ENCODE measurements at regions not wholly inside any gene's neighbourhood (a gene's known extent, or its start where the extent isn't known, plus 50 kb on each side); places are given as distances from the start of the nearest gene placed in this dataset.
"Not testable (repeated sequence)": the region's sequence is repeated elsewhere in the genome, so short reads cannot be mapped to it uniquely, and the experiment has no call there.

DNA sequence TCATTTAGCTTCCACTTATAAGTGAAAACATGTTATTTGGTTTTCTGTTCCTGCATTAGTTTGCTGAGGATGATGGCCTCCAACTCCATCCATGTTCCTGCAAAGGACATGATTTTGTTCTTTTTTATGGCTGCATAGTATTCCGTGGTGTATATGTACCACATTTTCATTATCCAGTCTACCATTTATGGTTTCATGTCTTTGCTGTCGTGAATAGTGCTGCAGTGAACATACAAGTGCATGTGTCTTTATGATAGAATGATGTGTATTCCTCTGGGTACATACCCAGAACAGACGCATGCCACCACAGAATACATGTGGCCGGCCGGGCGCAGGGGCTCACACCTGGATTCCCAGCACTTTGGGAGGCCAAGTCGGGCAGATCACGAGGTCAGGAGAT, 247.7 kb upstream of the SULF2 start:
- TF ChIP-seq, protein P1, sequence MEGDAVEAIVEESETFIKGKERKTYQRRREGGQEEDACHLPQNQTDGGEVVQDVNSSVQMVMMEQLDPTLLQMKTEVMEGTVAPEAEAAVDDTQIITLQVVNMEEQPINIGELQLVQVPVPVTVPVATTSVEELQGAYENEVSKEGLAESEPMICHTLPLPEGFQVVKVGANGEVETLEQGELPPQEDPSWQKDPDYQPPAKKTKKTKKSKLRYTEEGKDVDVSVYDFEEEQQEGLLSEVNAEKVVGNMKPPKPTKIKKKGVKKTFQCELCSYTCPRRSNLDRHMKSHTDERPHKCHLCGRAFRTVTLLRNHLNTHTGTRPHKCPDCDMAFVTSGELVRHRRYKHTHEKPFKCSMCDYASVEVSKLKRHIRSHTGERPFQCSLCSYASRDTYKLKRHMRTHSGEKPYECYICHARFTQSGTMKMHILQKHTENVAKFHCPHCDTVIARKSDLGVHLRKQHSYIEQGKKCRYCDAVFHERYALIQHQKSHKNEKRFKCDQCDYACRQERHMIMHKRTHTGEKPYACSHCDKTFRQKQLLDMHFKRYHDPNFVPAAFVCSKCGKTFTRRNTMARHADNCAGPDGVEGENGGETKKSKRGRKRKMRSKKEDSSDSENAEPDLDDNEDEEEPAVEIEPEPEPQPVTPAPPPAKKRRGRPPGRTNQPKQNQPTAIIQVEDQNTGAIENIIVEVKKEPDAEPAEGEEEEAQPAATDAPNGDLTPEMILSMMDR (IDR thresholded peaks at IDR 0.05) = not testable (repeated sequence)
- not testable (repeated sequence) for TF ChIP-seq POLR2A (IDR thresholded peaks at IDR 0.05)
